Activated T-cell treated with anti-CD3 and anti-CD28 coated beads for 24 hours (primary cell): ENCODE measurements at regions not wholly inside any gene's neighbourhood (a gene's known extent, or its start where the extent isn't known, plus 50 kb on each side); places are given as distances from the start of the nearest gene placed in this dataset.

Experiments
- DNase-seq: peaks from one replicate; pipeline ENCODE4 v3.0.0-alpha.2; 2020; ENCODE audit warnings: low read depth

DNA sequence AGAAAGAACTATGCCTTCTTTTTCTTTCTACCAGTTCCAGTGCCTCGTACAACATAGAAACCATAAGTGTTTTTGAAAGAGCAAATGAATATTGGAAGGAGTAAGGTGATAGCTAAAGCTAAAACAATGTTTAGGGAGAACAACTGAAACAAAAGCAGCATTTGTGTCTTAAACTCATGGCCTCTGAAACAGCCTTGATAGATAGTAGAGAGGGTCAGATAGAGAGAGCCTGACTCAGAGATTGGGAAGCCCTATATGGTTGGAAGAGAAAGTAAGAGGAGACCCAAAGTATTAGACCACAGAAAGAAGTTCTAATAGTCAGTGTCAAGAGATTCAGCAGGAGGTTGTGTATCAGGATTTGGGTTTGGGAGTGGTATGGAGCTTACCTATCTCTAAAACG, 79.6 kb upstream of the IFNG-AS1 start:
- DNase-seq, result no peak

DNA sequence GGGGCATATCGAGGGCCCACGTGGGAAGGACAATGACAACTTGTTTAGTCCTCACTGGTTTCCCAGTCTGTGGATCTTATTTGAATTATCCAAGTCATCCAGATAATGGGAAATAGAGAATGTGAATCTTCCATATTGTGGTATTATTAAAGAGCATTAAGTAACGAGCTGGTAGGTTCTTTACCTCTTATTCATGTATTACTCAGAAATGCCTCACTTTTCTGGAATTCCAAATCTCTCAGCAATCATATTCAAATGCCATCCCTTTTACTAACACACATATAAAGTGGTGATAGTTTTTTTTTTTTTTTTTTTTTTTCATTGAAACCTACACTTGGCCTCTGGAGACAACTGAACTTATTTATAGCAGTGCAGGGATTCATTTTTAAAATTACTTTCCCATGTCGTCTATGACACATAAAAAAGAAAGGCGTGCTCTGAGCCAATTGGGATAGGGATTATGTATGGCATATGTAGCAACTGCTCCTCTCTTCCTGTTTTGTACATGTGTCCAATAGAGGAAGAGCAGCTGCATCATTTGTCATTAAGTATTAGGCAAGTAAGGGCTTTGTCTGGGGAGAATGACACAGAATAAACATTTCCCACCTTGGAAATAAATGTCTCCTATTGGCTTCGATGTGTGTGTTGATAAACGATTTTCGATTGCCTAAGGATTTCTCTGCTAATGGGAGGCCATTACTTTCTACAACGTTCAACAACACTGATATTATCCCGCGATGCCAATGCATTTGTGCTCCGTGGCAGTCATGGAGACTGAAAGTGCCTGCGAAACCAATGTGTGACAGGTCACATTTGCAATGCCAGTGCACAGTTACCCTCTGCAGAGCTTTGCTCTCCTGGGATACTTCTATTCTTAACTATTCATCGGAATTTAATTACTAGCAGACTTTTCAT, 78.6 kb upstream of the IFNG-AS1 start:
- DNase-seq, result no peak

DNA sequence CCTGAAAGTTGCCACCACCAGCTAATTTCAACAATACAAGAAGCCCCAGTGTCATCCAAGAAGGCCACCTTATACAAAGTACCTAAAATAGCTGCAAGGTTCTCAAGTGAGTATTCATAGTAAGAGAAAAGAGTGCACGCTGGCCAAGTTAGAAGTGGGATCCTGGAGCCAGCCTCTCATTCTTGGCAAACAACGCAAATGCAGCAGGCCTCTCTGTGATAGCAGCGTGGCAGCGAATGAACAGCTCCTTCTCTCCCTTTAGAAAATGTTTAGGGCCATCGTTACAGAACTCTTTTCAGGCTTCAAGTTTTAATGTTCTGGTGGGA, 78.0 kb upstream of the IFNG-AS1 start:
- no peak for DNase-seq

DNA sequence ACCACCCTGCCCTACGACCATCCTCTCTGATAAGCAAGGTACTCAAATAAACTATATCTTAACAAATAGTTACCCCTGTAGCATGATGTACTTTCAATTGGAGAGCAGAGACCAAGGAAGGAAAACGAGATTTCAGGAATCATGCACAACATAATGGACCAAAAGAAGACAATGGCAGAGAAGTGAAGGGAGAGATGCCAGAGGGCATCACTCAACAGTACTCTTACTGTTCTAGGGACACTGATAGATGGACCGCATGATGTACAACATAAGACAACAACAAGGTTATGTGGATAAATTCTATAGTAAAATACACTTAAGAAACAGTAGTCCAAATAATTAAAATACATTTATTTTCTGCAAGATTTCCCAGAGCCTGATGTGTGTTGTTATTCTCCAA, 77.5 kb upstream of the IFNG-AS1 start:
- no peak for DNase-seq

DNA sequence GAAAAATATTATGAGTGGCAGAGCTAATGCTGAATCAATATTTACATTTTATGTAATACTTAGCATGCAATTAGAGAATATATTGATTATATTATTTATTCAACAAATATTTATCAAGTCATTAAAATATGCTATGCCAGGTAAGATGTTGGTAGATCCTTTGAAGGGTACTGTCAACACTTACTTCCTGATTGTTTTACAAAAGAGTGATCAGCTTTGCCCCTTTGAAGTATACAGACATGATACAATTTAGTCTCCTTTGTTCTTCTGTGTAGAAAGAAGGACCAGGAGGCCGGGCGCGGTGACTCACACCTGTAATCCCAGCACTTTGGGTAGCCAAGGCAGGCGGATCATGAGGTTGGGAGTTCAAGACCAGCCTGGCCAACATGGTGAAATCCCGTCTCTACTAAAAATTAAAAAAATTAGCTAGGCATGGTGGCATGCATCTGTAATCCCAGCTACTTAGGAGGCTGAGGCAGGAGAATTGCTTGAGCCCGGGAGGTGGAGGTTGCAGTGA, 73.9 kb upstream of the IFNG-AS1 start:
- no peak for DNase-seq

DNA sequence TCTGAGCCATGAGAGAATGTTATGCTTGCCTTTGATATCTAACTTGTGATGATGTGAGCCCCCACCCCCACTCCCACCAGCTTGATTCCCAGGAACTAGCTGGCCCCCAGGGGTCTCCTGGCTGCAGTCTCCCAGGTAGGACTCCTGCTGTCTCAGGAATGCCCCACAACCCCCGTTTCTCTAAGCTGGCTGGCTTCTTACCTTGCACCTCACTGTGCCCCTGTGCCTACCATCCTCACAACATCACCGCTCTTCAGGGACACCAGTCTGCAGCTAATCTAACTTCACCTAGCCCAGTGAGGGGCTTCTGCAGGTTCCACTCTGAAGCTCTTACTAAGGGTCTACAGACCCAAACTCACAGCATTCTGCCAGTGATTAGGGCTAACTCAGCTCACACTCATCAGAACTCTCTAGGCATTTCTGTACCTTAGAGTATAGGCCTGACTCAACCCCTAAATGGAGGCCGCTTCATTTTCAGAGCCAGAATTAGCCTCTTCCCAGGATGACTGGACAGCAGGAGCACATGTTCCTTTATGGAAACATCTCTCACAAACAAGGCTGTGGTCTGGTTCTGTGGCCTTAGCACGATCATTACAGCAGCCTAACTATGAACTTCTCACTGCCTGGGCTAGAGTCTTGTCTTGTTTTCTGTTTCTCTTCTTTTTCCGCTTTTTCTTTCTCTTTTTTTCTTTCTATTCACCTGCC, 72.8 kb upstream of the IFNG-AS1 start:
- DNase-seq, result no peak

DNA sequence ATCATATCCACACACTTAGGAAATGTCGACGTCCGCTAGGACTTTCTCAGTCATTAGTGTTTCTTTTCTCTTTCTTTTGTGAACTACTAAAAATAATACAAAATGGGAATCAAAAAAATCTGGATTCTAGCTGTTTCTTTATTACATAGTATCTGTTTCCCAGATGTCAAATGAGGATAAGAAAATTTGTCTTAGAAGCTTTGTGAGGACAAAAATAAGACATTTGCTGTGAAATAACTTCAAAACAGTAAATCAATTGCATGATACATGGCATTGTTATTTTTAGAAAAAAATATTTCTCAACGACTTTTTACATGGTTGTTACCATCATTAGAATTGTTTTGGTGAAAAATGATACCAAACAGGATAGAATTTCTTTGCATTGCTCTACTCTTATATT, 71.4 kb upstream of the IFNG-AS1 start:
- no peak for DNase-seq

DNA sequence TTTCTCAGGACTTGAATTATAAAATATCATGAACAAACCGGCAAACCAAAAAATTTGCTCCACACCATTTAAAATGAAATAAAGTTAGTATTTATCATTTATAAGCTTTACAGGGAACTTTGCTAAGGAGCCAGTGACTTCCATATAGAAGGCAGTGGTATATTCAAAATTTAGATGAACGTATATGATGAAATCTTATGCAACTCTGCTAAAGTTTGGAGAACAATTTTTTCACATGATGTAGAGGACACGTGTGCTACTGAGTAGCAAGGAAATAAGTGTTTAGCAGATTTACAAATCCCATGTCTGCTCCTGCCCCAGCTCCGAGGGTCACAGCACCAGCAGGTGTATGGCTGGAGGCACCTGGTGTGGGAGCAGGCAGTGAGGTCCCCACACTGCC, 70.8 kb upstream of the IFNG-AS1 start:
- DNase-seq, result no peak

DNA sequence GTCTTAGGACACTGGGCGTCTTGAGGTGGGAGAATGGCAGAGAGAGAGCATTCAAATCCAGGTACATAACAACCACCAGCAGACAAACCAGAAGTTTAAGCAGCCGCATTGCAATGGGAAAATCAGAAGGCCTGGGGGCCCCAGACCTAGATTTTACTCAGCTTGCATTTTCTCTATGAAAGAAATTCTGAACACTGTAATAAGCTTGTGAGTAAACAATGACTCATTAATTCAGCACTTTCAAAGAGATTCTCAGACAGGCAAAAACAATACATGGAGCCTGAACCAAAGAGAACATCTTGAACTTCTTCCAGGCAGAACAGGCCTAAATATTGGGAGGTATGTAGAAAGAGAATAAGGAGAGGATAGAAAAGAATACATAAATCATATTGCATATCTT, 69.8 kb upstream of the IFNG-AS1 start:
- no peak for DNase-seq

DNA sequence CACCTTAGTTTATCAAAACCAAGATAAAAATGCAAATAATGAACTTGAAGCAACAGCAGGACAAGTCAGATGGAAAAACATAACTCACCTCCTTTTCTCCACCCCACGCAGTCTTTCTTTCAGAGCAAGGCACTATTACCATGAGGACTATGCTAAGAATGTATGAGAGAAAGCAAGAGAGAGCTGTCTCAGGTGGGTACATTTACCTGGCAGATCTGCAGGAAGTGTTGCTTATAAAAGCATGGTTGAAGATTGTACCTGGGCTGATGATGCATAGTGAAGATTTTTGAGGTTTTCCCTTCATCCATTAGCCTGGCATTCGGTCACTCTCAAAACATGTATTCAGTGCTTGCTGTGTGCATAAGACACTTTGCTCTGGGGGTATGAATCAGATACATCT, 68.8 kb upstream of the IFNG-AS1 start:
- DNase-seq, result no peak

DNA sequence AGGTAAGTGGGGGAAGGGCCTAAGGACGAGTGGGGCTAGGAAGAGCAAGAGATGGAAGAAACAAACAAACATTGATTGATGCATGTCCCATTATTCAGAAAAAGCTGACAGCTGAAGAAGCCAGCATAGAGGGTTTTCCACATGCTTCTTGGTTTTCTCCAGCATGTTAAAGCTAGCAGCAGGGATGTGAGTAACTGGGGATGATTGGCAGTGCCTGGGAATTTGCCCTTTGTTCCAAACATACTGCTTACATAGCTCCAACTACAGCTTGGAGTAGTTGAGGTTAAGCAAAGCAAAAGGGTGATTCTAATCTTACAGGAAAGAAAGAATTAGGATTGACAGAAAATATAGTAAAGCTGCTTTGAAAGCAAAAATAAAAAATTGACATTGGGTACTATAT, 68.0 kb upstream of the IFNG-AS1 start:
- no peak for DNase-seq

DNA sequence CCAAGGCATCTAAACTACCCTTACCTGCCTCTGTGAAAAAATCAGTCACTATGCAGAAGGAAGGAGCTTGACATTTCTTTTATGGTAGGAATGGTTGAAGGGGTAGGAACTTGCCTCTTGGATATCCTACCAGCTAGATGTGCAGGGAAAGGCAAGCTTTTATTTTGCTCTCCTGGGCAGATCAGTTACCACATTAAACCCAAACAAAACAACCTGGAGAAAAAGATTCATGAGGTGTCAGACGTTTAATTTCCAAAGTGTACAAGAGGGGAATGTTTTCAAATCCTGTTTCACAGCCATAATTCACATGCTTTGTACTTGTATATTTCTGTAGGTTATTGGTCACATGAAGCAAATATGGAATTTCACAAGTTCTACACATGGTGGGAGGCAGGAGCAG, 67.0 kb upstream of the IFNG-AS1 start:
- DNase-seq, result no peak

DNA sequence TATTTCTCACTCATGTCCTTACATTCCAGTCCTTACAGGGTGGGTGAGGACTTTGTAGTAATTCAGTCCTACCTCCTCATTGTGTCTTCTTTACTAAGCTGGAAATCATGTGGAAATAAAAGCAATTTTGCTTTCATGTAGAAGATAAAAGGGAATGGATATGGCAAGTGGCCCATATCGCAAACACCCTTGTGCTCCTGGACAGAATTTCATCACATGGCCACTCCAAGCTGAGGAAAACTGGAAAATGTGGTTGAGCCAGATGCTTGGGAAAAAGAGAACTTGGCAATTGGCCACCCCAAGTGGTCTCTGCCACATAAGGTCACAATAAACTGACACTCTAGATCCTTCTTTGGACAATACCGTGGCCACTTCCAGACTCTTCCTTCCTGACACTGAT, 64.2 kb upstream of the IFNG-AS1 start:
- no peak for DNase-seq

DNA sequence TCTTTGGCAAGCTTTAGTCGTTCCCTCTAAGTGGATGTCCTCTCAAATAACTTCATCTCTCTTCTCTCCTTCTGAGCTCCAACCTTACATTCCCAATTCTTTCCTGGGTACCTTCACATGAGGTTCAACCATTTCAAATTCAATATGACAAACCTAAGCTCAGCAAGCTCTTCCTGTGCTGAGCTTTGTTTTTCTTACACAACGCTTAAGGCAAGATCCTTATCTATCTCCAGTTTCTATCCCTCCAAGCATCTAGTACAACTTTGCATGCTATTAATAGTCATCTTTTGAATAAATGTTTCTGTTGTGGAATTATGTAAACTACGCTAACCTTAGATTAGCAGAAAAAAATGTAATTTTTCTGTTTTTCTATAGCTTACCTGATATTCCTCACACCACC, 63.7 kb upstream of the IFNG-AS1 start:
- DNase-seq, result no peak

DNA sequence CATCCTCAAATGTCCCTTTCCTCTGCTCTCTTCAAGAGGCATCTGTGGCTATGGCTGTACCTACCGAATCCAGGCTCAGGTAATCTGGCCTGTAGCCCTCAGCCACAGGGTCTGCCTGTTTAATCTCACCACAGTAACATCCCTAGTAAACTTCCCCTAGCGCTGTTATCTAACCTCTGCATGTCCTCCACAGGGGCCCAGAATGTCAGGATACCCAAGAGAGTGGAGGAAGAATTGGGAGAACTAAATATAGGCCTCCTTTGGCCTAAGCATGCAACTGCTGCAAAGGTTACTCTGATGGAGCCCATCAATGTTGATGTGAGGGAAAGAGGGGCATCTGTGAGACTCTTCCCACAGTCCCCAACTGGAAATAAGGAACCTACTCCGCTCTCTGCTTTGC, 63.2 kb upstream of the IFNG-AS1 start:
- DNase-seq, result no peak

DNA sequence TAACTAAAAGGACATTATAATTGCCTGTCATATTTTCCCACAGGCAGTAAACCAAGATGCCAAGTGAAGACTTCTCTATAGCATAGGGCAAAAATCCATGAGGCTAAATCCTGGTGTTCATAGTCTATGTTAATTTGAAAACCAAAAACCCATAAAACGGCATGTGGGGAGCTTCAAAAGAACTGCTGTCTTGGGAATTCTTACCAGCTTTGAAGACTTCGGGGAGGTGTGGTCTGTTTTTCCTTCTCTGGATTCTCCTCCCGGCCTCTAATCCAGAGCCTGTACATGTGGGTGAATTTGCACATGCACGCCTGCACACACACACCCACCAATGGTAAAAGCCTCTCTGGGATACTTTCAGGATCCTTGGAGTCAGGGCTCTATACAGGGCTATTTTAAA, 61.9 kb upstream of the IFNG-AS1 start:
- no peak for DNase-seq

DNA sequence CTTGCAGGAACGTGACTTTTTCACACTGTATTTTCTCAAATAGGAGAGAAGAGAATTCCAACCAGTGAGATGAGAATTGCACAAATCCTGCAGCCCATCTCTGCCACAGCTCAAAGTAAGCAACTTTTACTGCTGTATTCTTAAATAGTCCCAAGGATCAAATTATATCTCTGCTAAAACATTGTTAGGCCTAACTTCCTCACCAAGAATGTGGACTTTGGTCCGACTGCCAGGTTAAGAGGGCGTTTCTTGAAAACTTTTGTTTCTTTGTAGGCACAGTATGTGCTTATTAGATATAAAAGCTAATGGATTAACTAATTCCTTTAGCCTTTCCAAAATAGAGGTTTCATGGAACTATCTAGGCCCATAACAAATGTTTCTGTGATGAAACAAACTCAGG, 61.4 kb upstream of the IFNG-AS1 start:
- no peak for DNase-seq

DNA sequence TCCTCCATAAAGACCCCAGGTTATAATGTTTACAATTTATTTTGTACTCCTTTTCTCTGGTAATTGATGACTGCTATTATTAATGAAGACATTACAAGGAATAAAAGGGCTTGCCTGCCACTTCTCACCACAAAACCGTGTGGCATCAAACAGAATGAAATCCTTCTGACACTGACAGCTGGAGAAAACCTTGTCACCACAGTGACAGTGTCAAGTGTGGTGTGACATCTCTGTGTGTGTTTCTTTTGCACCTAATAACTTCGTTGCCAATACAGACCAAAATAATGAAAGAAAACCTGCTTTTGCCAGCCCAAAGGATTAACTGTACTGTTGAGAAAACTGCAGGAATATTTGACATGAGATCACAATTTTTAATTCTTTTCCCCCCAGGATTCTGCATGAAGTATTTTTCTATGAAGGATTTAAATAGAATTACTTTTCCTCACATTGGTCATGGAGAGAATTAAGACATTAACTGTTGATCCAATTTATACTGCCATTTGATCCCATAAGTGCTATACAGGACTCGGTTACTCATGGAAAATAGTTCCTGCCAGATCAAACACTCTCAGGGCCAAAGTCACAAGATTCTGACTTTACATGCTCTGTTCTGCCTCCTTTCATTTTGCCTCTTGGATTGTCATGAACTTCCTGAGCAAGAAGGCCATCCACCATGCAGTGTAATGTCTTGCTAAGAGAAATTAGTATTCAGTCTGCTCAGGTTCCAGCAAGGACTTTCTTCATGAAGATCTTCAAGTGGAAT, 60.4 kb upstream of the IFNG-AS1 start:
- DNase-seq, result no peak

DNA sequence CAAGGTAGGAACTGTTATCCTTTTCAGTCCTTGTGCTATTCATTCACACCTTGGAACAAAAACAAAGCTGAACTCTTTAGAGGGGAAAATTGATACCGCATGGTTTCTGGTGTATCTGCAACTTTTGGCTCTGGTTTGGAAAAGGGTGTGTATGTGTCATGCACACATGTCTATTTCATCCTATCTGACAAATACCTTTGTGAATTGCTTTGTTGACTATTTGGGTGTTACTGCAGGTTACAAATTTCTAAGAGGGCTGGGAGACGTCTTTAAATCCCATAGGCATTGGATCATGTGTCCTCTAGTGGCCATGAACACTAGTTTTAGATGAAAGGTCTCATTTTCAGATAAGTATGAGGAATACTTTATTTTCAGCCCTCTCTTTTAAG, 59.9 kb upstream of the IFNG-AS1 start:
- DNase-seq, result no peak

DNA sequence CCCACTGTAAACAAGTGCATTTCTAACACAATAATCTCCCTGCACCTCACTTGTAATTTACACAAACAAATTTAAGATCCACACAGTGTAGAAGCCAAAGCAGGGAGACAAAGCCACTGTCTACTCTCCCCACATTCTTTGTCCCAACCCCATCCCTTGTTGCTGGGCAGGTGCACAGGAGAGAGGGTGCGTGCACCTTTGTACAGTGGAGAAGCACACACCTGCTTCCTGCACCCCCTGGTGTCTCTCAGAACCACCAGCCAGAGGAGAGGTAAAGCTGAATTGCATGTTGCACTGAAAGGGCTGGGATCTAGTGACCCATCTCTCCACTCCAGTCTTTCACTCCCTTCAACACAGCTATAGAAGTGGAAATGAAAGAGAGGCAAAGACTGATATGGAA, 51.4 kb upstream of the IFNG-AS1 start:
- DNase-seq, result no peak
